CD4-positive, alpha-beta T cell treated with Interleukin-12 subunit alpha and Interleukin-12 subunit beta, for 1 hour (primary cell): ENCODE measurements at regions not wholly inside any gene's neighbourhood (a gene's known extent, or its start where the extent isn't known, plus 50 kb on each side); places are given as distances from the start of the nearest gene placed in this dataset.

Source experiments
- DNase-seq: peaks from one replicate; pipeline ENCODE4 v3.0.0-alpha.2; 2020

DNA sequence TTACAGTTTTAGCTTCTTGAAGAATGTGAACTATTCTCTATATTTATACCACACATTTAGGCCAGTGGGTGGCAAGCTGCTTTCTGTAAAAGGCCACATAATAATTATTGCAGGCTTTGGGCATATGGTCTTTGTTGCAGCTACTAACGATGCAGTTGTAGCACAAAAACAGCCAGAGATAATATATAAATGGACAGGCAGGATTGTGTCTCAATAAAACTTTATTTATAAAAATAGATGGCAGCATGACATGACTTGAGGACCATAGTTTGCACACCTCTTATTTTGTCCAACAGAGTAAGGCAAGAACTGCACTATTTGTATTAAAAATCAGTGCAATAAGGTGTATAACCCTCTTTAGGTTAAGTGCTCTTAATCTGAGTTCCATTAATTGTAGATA, 415.0 kb downstream of the ANXA1 start:
- no peak for DNase-seq

DNA sequence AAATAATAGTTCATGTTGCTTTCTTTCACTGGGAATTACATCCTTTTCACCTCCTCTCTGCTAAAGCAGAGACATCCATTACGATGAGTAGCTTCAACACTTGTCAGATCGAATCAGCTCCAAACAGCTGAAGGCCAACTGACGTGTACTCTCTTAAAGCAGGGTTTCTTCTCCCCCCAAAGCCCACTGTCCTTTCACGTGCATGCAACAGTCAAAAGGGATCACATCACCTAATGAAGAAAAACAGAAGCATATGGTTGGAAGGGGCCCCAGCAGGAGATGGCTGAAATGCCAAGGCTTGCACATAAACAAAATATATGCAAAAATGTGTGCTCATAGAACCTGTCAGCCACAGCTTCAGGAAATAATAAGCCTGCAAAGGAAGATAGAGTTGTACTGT, 421.6 kb downstream of the ANXA1 start:
- DNase-seq = no peak

DNA sequence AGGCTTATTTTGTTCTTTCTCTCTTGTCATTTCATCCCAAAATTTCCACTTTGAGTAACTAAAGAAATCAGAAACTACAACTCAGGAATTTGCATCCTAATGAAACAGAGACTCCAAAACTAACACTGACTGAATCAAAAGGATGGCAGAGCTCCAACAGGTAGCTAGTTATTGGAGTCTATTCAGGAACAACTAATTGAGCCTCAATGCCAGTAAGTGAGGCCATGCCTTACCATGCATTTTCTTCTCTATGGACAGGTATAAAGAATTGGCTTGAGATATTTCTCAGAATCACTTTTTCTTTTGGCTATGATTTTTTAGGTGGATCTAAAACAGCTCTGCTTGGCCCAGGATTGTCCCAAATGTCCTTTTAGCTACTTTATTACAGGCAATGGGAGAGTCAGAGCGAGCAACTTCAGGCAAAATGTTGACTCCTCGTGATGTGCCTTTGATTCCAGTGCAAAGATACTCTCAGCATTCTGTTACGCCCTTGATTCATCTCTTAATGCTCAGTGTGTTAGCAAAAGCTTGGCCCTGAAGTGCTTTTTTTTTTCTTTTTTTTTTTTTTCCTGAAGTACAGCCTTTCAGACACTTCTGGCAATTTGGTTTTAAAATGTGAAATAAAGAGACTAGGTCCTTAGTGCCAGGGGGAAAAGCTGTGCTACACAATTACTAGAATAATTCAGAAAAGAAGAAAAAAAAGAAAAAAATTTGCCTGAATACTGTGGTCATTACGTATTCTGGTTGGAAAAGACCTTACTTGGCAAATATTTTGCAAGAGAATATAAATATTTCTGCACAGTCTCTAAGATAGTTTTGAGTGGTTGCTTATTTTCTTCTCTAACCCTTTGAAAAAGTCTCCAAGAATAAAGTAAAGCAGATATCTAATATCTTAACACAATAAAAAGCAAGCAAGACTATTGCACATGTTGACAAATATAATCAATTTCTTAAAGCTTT, 423.7 kb downstream of the ANXA1 start:
- DNase-seq = no peak

DNA sequence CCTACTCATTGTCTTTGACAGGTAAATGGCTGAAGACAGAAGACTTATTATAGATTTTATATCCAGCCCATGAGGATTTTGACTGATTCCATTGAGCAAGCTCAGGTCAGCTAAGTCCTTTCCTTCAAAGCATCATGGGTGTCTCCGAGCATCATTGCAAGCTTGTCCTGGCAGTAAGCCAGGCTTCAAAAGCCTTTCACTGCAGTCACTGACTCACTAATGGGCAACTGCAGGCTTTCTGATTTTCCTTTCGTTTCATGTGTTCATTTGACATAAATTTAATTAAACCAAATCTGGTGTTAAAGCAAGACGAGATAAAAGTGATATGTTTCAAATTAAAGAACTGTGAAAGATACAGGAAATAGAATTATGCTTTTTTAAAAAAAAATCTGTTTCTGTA, 426.2 kb downstream of the ANXA1 start:
- DNase-seq = no peak

DNA sequence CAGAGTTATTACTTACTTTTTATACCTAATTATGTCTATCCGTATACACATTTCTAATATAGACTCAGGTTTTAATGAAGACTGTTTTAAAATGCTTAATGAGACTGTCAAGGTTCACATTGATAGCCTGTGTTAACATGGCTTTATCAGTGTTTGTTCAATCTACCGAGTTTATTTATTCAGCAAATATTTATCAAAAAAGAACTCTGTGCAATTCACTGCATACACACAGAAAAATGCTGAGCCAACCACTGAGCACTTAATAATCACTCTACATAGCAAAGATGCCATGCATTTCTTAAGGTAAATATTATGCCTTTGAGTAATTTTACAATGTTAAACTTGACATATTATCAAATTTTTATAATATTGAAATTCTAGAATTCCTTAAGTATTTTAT, 428.2 kb downstream of the ANXA1 start:
- DNase-seq = no peak

DNA sequence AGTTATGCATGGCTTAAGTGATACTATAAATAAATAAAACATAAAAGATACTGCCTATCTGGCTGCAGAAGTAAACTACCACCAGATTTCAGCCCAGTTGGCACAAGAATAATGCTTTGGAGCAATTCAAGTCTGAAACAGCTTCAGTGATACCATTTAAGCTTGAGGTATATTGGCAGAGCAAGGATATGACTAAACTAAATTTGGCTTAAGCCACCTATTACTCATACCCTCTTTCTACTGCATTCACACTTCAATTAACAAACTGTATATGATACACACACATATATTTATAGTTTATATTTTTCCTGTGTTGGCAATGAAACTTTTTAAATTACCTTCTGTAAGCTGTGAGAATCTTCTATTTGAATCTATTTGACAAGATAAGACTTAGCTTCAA, 431.9 kb downstream of the ANXA1 start:
- DNase-seq = no peak

DNA sequence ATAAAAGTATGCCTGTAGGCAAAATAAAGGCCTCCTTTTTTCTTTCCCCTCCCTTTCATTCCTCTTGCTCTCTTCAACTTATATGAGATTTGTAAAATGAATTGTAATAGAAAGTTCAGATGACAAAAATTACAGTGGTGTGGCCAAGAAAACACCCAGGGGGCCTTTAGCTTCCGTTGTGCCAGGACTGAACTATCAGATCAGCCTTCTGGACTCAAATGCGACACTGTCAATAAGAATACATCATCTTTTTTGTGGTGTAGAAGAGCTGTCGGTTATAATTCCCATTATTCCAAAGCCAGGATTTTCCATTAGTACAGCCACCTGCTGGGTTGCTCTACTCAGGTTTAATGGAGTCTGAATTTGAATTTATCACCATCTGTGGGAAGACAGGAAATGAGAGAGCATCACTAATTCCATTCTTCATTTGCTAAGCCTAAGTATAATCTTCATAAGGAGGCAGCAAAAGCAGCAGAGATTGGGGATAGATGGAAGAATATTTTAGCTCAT, 443.4 kb downstream of the ANXA1 start:
- DNase-seq = no peak

DNA sequence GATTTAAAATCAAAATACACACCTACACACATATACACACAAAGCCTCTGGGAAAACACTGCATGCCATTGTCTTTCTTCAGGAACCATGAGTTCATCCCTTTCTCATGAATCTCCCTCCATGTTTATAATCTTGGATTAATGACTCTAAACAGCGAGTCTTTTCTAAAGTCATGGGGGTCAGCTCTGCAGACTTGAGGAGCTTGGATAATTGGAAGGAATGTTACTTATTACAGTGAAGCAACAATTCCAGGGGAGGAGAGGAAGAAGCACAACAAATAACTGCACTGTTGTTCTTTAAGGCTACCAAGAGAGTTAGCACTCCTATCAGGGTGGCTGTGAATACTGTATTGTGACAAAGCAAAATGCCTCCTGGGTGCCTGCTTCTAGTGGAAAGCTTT, 444.7 kb downstream of the ANXA1 start:
- DNase-seq = no peak

DNA sequence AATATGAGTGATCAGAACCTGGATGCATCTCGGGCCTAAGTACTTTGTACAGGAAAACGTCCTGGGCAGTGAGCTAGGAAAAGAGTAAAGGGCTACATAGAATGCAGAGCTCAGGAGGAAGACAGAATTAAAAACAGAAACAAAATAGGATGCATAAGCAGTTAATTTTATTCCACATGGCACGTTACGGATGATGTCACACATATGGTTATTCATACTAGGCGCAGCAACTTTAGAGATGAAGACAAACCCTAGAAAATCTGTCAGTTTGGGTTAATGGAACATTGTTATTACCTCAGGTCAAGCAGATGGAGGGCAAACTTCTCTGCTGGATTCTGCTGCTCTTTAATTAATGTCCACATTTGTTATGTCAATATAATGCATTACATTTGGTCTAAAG, 445.4 kb downstream of the ANXA1 start:
- no peak for DNase-seq

DNA sequence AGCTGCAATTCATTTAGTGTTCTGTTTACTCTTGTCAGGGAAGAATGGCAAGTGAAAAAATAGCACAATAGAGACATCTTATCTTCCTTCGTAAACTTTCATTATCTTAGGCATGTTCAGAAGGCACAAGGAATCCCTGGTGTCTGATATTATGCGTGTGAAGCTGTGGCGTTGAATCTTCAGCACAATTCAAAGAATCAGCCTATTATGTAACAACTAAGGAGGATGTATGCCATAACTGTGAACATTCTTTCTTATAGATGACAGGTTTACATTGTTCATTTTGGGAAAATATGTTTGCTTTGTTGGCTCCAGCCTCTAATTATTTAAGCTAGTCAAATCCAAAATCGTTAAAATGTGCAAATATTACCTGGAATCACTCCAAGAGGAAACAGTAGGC, 446.1 kb downstream of the ANXA1 start:
- no peak for DNase-seq

DNA sequence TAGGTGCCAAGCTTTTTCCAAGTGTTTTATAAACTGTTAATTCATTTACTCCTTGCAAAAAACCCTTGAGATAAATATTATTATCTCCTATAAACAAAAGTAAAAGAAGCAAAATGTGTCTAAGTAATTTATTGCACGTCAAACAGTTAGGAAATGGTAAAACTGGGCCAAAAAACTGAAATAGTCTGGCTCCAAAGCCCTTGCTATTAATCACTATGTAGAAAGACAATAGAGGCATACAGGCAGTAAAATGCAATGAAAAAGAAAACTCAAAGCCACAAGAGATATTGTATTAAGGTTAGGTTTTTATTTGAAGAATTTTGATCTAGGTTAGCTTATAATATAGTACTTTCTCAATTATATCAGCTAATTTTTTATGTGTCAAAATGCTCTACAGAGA, 457.7 kb downstream of the ANXA1 start:
- DNase-seq = no peak

DNA sequence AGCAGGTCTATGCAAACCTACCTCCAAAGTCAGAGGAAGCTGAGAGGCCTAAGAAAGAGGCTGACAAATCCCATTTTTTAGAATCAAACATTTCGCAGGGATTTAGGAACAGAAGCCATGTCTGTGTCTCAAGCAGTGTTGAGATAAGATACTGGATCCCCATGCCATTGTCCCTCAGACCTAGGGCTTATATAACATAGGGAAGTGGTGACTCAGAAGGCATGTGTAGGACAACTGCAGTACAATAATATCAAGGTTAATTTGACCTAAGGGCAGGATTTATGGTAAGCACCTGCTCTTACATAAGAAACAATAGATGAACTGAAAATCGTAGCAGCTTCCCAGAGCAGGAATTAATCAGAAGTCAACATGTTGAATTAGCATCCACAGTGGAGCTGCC, 459.4 kb downstream of the ANXA1 start:
- no peak for DNase-seq

DNA sequence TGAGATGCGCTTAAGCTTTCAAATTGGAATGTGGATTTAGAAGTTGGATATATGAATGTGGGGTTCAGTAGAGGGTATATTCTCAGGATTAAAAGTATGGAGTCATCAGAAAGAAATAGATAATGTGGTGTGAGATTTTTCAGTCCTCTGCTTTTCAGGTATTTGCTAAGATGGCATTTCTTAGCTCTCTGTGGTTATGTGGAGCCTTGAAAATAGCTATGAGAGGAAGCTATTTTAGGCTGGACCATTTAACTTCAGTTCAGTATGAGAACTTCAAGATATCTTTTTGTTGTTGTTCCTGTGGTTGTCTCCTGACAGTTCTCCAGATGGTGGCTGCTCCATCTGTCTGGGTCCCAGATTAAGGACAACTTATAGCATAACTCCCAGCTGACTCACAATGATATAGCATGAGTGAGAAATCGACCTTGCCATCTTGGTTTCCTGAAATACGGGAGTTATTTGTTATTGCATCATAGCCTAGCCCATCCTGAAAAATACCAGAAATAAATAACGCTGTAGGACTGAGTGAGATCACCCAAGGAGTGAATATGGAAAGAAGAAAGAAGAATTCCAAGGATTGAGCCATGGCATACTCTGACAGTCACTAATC, 461.5 kb downstream of the ANXA1 start:
- no peak for DNase-seq

DNA sequence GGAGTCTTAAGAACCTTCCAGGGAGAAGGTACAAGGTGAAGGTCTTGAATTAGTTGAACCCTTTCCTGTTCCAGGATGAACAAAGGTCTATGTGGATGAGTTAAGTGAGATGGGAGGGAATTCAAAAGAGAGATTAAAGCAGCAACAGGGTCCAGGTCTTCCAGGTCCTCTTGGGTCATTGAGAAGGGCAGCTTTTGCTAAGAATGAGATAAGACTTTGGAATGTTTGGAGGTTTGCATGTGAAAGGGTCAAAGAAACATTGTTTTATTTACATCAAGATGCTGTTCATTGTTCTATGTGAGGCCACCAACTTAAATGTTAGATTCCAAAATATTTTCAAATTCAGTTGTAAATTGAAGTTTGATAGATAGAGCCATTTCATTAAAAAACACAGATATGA, 463.9 kb downstream of the ANXA1 start:
- no peak for DNase-seq

DNA sequence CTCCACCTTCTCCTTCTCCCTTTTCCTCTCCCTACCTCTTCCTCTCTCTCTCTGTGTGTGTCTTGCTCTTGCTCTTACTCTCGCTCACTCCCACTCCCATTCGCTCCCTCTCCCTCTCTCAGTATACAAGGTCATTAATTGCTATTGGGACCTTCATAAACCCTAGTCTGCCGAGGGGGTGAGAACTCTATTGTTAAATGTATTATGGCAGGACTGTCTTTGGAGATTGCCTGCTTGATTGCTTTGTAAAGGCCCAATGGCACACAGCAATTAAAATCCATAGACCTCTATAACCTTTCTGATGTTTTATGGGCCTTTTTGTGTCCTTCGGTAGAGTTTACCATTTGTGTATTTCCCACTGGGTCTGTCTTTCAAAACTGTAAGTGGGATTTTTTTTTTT, 465.9 kb downstream of the ANXA1 start:
- no peak for DNase-seq

DNA sequence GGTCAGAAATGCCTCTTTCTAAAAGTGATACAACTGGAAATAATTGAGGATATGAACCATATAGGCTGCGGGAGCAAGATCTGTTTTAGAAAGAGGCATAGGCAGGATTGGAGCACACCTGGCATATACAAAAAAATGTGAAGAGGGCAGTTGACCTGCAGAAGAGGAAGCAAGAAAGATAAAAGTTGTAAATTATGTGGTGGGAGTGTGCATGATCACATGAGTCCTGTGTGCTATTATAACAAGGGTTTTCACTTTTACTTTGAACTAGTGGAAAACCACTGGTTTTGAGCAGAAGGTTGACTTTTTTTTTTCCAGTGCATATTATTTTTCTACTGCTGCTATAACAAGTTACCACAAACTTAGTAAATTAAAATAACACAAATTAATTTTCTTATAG, 489.3 kb downstream of the ANXA1 start:
- no peak for DNase-seq

DNA sequence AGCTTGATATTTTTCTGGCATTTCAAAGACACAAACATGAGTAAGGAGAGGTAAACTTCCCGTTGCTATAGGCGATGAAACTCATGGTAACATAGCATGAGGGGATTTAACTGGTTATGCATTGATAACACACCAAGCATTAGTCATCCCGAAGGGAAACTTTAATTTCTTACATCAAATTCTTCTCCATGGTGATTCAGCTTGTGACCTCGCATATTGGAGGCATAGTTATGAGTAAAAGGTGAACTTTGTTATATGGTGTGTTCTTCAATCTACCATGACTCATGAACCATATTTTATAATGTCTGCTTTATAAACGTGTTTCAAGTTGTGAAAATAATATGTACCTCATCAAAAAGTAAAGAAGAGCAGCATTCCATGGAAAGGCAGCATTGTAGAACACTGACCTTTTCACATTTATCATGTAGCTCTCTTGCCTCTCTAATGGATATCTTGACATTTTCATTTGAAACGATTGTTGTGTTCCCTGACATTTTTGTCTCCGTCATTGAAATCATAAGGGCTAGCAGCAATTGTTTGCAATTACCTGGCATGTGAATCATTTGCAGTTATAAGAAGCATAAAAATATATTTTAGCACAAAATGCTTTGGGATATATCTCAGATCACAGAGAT, 491.8 kb downstream of the ANXA1 start:
- no peak for DNase-seq

DNA sequence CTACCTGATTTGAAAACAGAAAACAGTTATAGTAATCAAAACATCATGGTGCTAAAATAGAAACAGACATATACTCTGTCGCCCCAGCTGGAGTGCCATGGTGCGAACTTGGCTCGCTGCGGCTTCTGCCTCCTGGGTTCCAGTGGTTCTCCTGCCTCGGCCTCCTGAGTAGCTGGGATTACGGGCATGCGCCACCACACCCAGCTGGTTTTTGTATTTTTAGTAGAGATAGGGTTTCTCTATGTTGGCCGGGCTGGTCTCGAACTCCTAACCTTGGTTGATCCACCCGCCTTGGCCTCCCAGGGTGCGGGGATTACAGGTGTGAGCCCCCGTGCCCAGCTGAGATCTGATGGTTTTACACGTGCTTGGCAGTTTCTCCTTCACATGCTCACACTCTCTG, 495.9 kb downstream of the ANXA1 start:
- DNase-seq = no peak

DNA sequence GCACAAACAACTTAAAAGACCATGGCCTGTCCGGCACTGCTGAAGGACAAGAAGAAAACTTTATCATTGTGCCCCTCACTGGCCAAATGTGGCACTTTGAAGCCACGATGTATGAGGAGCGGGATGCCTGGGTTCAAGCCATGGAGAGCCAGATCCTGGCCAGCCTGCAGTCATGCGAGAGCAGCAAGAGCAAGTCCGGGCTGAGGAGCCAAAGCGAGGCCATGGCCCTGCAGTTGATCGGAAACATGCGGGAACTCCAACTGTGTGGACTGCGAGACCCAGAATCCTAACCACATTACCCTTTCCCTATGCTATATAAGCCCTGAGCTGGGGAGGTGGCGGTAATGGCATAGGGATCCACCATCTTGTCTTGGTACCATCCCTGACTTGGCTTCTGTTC, 497.9 kb downstream of the ANXA1 start:
- DNase-seq = no peak

DNA sequence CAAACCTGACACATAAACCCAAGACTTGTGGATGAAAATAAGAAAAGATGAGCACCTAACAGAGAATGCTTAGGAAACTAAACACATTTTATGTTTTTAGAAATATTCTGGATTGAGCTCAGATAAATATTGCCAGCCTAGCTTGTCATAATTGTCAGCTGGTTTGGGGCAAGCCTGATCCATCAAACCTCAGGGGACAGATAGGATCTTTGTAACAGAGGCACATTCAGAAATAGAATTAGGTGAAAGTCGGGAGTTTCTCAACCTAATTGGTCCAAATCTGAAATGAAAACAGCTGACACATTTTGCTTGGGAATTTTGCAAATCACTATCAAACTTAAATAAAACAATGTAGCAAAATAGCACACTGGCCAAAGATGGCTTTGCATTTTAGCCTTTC, 503.7 kb downstream of the ANXA1 start:
- DNase-seq = no peak

DNA sequence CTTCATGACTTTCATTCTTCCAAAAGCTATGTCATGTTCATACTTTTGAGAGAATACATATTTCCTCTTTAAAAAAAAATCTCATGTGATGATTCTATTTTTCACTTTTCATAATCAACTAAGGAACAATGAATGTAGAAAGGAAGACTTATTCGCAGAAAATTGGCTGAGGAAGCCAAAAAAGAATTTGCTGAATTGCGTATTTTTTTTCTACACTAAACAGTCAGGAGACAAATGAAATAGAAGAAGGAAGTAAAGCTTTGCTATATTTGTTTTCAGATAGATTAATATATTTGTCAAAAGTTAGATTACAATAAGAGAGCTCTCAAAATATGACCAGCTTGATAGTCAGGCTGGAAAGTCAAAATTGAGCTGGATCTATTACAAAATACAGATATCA, 504.2 kb downstream of the ANXA1 start:
- DNase-seq = no peak

DNA sequence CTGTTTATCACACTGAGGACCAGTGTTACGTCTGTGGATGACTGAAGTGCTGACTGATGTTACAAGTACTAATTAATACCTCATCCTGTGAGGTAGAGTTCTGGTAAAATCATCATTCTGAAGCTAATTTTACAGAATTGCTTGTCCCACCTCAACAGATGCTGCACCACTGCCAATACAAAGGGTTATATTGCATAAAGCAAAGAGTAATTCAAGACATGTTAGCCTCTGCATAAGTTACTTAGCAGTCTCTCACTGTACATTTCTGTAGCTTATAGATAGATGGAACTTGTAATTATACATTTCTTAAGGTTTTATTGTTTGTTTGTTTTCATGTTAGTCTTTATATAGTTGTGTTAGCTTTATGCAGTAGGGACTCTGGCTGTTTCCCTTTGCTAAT, 513.6 kb downstream of the ANXA1 start:
- no peak for DNase-seq

DNA sequence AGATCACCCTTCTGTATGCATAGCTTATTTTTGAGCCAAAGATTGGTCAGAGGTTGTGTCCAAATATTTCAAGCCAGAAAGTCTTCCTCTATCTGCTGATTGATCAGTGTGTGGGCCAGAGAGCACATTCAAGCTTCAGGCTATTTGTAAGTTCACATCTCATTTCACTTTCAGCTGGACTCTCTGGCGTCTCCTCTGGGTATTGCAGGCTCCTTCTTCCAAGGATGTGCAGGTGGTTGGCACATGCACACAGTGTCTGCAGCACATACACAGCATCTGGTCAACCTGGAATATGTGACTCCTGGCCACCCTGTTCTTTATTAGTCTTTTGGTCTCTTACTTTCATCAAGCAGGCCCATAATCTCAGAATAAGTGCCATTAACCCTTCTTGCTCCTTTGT, 516.1 kb downstream of the ANXA1 start:
- no peak for DNase-seq

DNA sequence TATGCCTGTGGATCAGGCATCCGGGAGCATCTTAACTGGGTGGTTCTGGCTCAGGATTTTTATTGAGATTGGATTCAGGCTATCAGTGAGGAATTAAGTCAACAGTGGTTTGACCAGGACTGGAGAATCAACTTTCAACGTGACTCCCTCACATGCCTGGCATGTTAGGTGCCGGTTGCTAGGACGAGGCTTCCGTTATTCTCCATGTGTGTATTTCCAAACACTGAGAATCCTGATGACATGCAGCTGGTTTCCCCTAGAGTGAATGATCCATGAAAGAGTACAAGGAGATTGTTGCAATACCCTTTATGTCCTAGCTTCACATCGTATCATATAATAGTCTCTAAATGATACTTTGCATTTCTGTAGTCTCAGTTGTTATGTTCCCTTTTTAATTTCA, 529.2 kb downstream of the ANXA1 start:
- no peak for DNase-seq
